ENCODE measurements at regions not wholly inside any gene's neighbourhood (a gene's known extent, or its start where the extent isn't known, plus 50 kb on each side); places are given as distances from the start of the nearest gene placed in this dataset.

DNA sequence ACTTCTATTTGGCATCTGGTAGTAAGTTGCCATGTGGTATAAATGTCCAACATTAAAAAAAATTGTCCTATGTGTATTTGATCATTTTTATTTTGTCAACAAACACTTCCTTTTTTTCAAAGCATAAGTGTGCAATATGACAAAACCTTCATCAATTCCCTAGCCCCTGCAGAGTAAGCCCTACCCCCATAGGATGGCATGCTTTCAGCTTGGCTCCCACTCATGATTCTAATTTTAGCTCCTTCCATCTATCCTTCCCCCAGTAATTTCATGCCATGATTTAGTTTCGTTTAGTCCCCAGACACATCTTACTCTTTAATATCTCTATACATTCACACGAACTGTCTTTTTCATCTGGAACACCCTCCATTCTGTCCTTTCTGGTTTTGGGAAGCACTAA lies 250.6 kb upstream of the RAG2 start:
- Histone ChIP-seq H3K4me3 (no peak overlapping the region), H3K4me1 (no peaks in the 10 kb centered on the region), H3K9me3 (no peaks in the 10 kb centered on the region), H3K36me3 (no peaks in the 10 kb centered on the region), H3K27ac (no peak overlapping the region), H3K27me3 (replicated peaks in 1 of 7) (no peaks in the 10 kb centered on the region)
- no peak for DNase-seq
- TF ChIP-seq CTCF (IDR thresholded peaks at IDR 0.05 in 8 of 11, conservative IDR thresholded peaks at IDR 0.05 in 3 of 11) (no peak), POLR2AphosphoS5 (IDR thresholded peaks at IDR 0.05) (no peak), POLR2A (IDR thresholded peaks at IDR 0.05) (no peak)
- intact Hi-C loops (cut with DNase I; ENCODE audit: low total_unique reads), result no loop called here
- 50 to 79% (median 61%) methylated on average over 2 of the region's 2 CpGs for WGBS, 5 donors

DNA sequence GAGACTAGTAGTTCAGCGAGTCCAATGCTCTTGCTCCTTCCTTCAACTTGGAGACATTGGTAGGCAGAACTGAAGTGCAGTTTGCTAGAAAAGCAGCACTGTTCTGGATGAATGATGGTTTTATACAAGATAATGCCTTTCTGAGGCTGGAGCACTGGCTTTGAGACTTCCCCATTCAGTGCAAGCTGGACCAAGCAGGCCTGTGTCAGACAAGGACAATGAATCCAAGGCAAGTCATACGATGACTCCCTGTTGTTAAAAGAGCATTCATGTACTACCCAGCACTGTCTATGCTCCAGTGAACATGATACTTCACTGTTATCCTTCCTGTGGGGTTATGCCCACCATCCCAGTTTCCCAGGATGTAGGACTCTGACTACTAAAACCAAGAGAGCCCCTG lies 242.3 kb upstream of the RAG2 start:
- TF ChIP-seq CTCF (IDR thresholded peaks at IDR 0.05 in 8 of 11, conservative IDR thresholded peaks at IDR 0.05 in 3 of 11), result no peak
- Histone ChIP-seq H3K9me3 (peaks cover 0 to 7% (median 0%) of the 10 kb centered on the region in 8 donors), H3K4me3 (no peak overlapping the region), H3K27me3 (replicated peaks in 1 of 7) (peaks cover 0 to 18% (median 0%) of the 10 kb centered on the region in 7 donors), H3K27ac (no peak overlapping the region), H3K36me3 (no peaks in the 10 kb centered on the region), H3K4me1 (no peaks in the 10 kb centered on the region)
- 82 to 93% (median 85%) methylated on average over 2 of the region's 2 CpGs for WGBS, 5 donors
- DNase-seq, result no peak
- intact Hi-C loops (cut with DNase I; ENCODE audit: low total_unique reads), result no loop called here

GRCh38 chr11:36837831-36838437 lies 239.9 kb upstream of the RAG2 start:
- peaks cover 0 to 18% (median 0%) of the 10 kb centered on the region in 7 donors for H3K27me3 ChIP-seq (replicated peaks in 1 of 7)
- 65 to 81% (median 76%) methylated on average over 1 of the region's 1 CpG for WGBS, 5 donors
- no peak overlapping the region for H3K4me3 ChIP-seq
- H3K27ac ChIP-seq, result no peak overlapping the region
- DNase-seq, result no peak
- H3K4me1 ChIP-seq, result no peaks in the 10 kb centered on the region
- no peak for TF ChIP-seq POLR2AphosphoS5 (IDR thresholded peaks at IDR 0.05)
- TF ChIP-seq CTCF (IDR thresholded peaks at IDR 0.05 in 8 of 11, conservative IDR thresholded peaks at IDR 0.05 in 3 of 11), result no peak
- TF ChIP-seq POLR2A (IDR thresholded peaks at IDR 0.05), result no peak
- intact Hi-C loops (cut with DNase I; ENCODE audit: low total_unique reads), result no loop called here
- H3K9me3 ChIP-seq, result peaks cover 0 to 7% (median 0%) of the 10 kb centered on the region in 8 donors
- H3K36me3 ChIP-seq, result no peaks in the 10 kb centered on the region

GRCh38 chr11:36825251-36825650 lies 227.2 kb upstream of the RAG2 start:
- TF ChIP-seq CTCF (IDR thresholded peaks at IDR 0.05 in 8 of 11, conservative IDR thresholded peaks at IDR 0.05 in 3 of 11), result no peak
- intact Hi-C loops (cut with DNase I; ENCODE audit: low total_unique reads), result no loop called here
- no peak for DNase-seq
- Histone ChIP-seq H3K4me3 (no peak overlapping the region), H3K27ac (no peak overlapping the region), H3K27me3 (replicated peaks in 1 of 7) (no peaks in the 10 kb centered on the region), H3K4me1 (no peaks in the 10 kb centered on the region), H3K36me3 (no peaks in the 10 kb centered on the region), H3K9me3 (peaks cover 0 to 4% (median 0%) of the 10 kb centered on the region in 8 donors)
- WGBS, 5 donors, result 84 to 88% (median 87%) methylated on average over 10 of the region's 10 CpGs

All from spleen (tissue), 11 donors.